K562 (cell line): ENCODE measurements at regions not wholly inside any gene's neighbourhood (a gene's known extent, or its start where the extent isn't known, plus 50 kb on each side); places are given as distances from the start of the nearest gene placed in this dataset.

Experiments used
- ATAC-seq: fragments of 200-7000 bp; cut with Tn5 transposase; 3 replicates; pipeline ENCODE4 v1.9.1; 2020; ENCODE audit warnings: moderate library complexity
- BruUV-seq: library from RNA; stranded (reverse); fragments of 400-500 nt; replicated peaks from 2 replicates; lab custom pipeline; 2021; lab: Mats Ljungman, UMichigan
- CTCF ChIA-PET: fragments of 300-600 bp; formaldehyde crosslinking; extraction: SDS; loops from one replicate; lab custom pipeline; 2021; ENCODE audit warnings: low intra/inter-chr PET ratio; lab: Yijun Ruan, JAX
- POLR2A ChIA-PET: fragments of 300-600, 350-650 bp; sonication (Branson Sonifier 250); formaldehyde crosslinking; extraction: SDS; loops from one replicate; lab custom pipeline; 2021; ENCODE audit warnings: antibody characterized with exemption, inconsistent platforms; lab: Yijun Ruan, JAX
- DNase-seq, 4 experiments: peaks; one replicate each; pipeline versions ENCODE4 v3.0.0 to v3.0.0-alpha.2; 2011 to 2018; ENCODE audit warnings: low spot score in 3 of 4, mixed read lengths in 3 of 4; ENCODE audit errors: extremely low read depth in 1 of 4
- FAIRE-seq: peaks from 2 replicates; lab custom pipeline; 2011; peaks lifted over from hg19 to GRCh38; lab: Jason Lieb, UNC
- H2AFZ ChIP-seq: 2 replicates; pipeline ENCODE4 v1.6.0; 2011; ENCODE audit warnings: low read depth, low read length, control low read depth, inconsistent platforms
- H3K27ac ChIP-seq: fragments of 200-600 bp; 3 replicates; pipeline ENCODE4 v1.8.0; 2011; ENCODE audit warnings: low read depth, mild to moderate bottlenecking, control low read depth, inconsistent platforms, low read length, moderate library complexity, mixed read lengths; ENCODE audit errors: extremely low read depth
- H3K27me3 ChIP-seq, 2 experiments: fragments of 300-600 bp in 1 of 2; 2 replicates in 1 of 2; 3 replicates in 1 of 2; pipeline versions ENCODE4 v1.6.0 to v1.8.0; 2011; ENCODE audit warnings: inconsistent platforms in 2 of 2, low read length in 2 of 2, mild to moderate bottlenecking in 1 of 2, mixed read lengths in 1 of 2, moderate library complexity in 1 of 2; ENCODE audit not compliant: control insufficient read depth in 2 of 2, insufficient read depth in 2 of 2
- H3K36me3 ChIP-seq: fragments of 300-600 bp; 3 replicates; pipeline ENCODE4 v1.8.0; 2011; ENCODE audit warnings: mild to moderate bottlenecking, low read length, inconsistent platforms; ENCODE audit not compliant: control insufficient read depth, insufficient read depth
- H3K4me1 ChIP-seq, 2 experiments: fragments of 200-600 bp in 1 of 2; replicated peaks in 1 of 2; 2 replicates in 1 of 2; 3 replicates in 1 of 2; pipeline versions ENCODE4 v1.5.1 to v1.8.0; 2011; ENCODE audit warnings: inconsistent platforms in 2 of 2, low read length in 2 of 2, mild to moderate bottlenecking in 1 of 2, mixed read lengths in 1 of 2, moderate library complexity in 1 of 2; ENCODE audit not compliant: control insufficient read depth in 2 of 2, insufficient read depth in 2 of 2
- H3K4me2 ChIP-seq: 2 replicates; pipeline ENCODE4 v1.6.1; 2011; ENCODE audit warnings: low read length, control low read depth, inconsistent platforms, mixed read lengths; ENCODE audit not compliant: insufficient read depth
- H3K4me3 ChIP-seq: fragments of 200-600 bp; sonication (generic), shearing (Covaris generic); 2 replicates; pipeline ENCODE4 v1.5.1; 2016; ENCODE audit warnings: control low read depth, inconsistent platforms
- H3K79me2 ChIP-seq: fragments of 200-600 bp; 3 replicates; pipeline ENCODE4 v1.8.0; 2011; ENCODE audit warnings: low read length, inconsistent platforms; ENCODE audit not compliant: control insufficient read depth, insufficient read depth
- H3K9ac ChIP-seq, 2 experiments: 2 replicates each; pipeline versions ENCODE4 v1.6.0 to v1.6.1; 2011; ENCODE audit warnings: low read depth in 2 of 2, low read length in 2 of 2, control low read depth in 1 of 2, inconsistent platforms in 1 of 2, mild to moderate bottlenecking in 1 of 2, mixed read lengths in 1 of 2; ENCODE audit not compliant: insufficient read depth in 1 of 2
- H3K9me1 ChIP-seq: one replicate; pipeline ENCODE4 v1.6.0; 2011; ENCODE audit warnings: inconsistent platforms, mild to moderate bottlenecking, low read length, moderate library complexity; ENCODE audit not compliant: control insufficient read depth, insufficient read depth
- H3K9me3 ChIP-seq: replicated peaks from 2 replicates; pipeline ENCODE4 v1.5.1; 2011; ENCODE audit warnings: low read depth, low read length, inconsistent platforms; ENCODE audit not compliant: control insufficient read depth, insufficient read depth
- H4K20me1 ChIP-seq: replicated peaks from 2 replicates; pipeline ENCODE4 v1.6.1; 2011; ENCODE audit warnings: low read length, inconsistent platforms, mixed read lengths; ENCODE audit not compliant: control insufficient read depth, insufficient read depth
- BCL6 ChIP-seq: fragments of 250-450 bp; sonication (Bioruptor Pico); IDR thresholded peaks from 2 replicates; pipeline ENCODE4 v1.4.0; 2020
- E2F3 ChIP-seq: fragments of 250-450 bp; sonication (Bioruptor Pico); IDR thresholded peaks from 2 replicates; pipeline ENCODE4 v1.4.0; 2020; ENCODE audit warnings: mild to moderate bottlenecking
- MCM7 ChIP-seq, 2 experiments: fragments of 450-650 bp; IDR thresholded peaks; 2 replicates each; pipeline ENCODE4 v1.6.1; 2016 to 2018
- POLR2H ChIP-seq: IDR thresholded peaks from 2 replicates; pipeline ENCODE4 v1.6.1; 2016; ENCODE audit warnings: missing genetic modification characterization, low read depth, mild to moderate bottlenecking, control low read depth, missing compliant biosample characterization, moderate library complexity
- SIRT6 ChIP-seq: IDR thresholded peaks from one replicate; pipeline ENCODE4 v1.6.1; 2012; ENCODE audit warnings: low read depth, mild to moderate bottlenecking, control low read depth, inconsistent platforms, low read length, moderate library complexity
- STAT5A ChIP-seq: IDR thresholded peaks from 2 replicates; pipeline ENCODE4 v1.6.1; 2012; ENCODE audit warnings: low read length, inconsistent platforms, borderline replicate concordance
- ZNF143 ChIP-seq: sonication (generic); formaldehyde crosslinking; IDR thresholded peaks from 2 replicates; pipeline ENCODE4 v1.9.0; 2022; ENCODE audit warnings: mild to moderate bottlenecking, missing genetic modification reagents
- ZNF398 ChIP-seq: fragments of 250-450 bp; sonication (Bioruptor Pico); IDR thresholded peaks from 2 replicates; pipeline ENCODE4 v1.8.0; 2021; ENCODE audit warnings: moderate library complexity, mild to moderate bottlenecking, inconsistent platforms
- ZNF764 ChIP-seq: fragments of 250-450 bp; sonication (Bioruptor Pico); IDR thresholded peaks from 2 replicates; pipeline ENCODE4 v1.4.0; 2020; ENCODE audit warnings: low read depth, mild to moderate bottlenecking, moderate library complexity
- ZZZ3 ChIP-seq: fragments of 450-650 bp; IDR thresholded peaks from 2 replicates; pipeline ENCODE4 v1.6.1; 2016; ENCODE audit warnings: antibody characterized with exemption, mild to moderate bottlenecking, moderate library complexity
- WGBS: fragments of 100-300 bp; shearing (Covaris generic); methylation state at CpG from one replicate; pipeline ENCODE4 v1.1.6; 2016; ENCODE audit warnings: low coverage, mixed read lengths; ENCODE audit not compliant: insufficient coverage; ENCODE audit errors: missing lambda C conversion rate; 5-methylcytosine and 5-hydroxymethylcytosine counted together
- in situ Hi-C: fragments of 300-500 bp; cut with MboI; formaldehyde crosslinking; loops from 4 replicates; pipeline ENCODE4 v1.15.0; 2018; ENCODE audit warnings: inconsistent platforms, mixed read lengths
- intact Hi-C: fragments of 100-400 bp; cut with micrococcal nuclease; formaldehyde crosslinking; loops from 2 replicates; pipeline ENCODE4 v1.14.2; 2022
- TF ChIP-seq, protein P1 (sequence below): fragments of 250-450 bp; sonication (Bioruptor Pico); IDR thresholded peaks from 2 replicates; pipeline ENCODE4 v1.4.0; 2020; ENCODE audit warnings: mild to moderate bottlenecking, moderate library complexity
- TF ChIP-seq, protein P2 (sequence below): fragments of 150-350 bp; conservative IDR thresholded peaks from 2 replicates; pipeline ENCODE4 v1.6.1; 2014; ENCODE audit warnings: low read length
- TF ChIP-seq, protein P3 (sequence below): sonication (generic); formaldehyde crosslinking; IDR thresholded peaks from 2 replicates; pipeline ENCODE4 v1.8.0; 2022; ENCODE audit warnings: mild to moderate bottlenecking, missing genetic modification reagents

GRCh38 chr1:90142697-90143096 is 147.8 kb downstream of the ZNF326 start:
- FAIRE-seq: no peak
- Histone ChIP-seq H3K4me2 (no peak overlapping the region), H3K27me3 (no peaks in the 10 kb centered on the region)

GRCh38 chr1:90139837-90140236 is 144.9 kb downstream of the ZNF326 start:
- Histone ChIP-seq H3K36me3 (no peaks in the 10 kb centered on the region), H3K27me3 (no peaks in the 10 kb centered on the region), H2AFZ (no peak overlapping the region), H3K9me1 (no peaks in the 10 kb centered on the region), H3K4me3 (no peak overlapping the region), H3K27ac (no peak overlapping the region), H3K4me1 (no peaks in the 10 kb centered on the region), H3K9ac (no peak overlapping the region), H3K4me2 (no peak overlapping the region), H3K9me3 (no peaks in the 10 kb centered on the region), H4K20me1 (no peaks in the 10 kb centered on the region), H3K79me2 (no peaks in the 10 kb centered on the region)
- FAIRE-seq (no peak), ATAC-seq (no peak), DNase-seq (no peak)
- no TSS peak for BruUV-seq
- POLR2A ChIA-PET: no interaction called here
- in situ Hi-C loops: no loop called here
- CTCF ChIA-PET: no interaction called here
- intact Hi-C loops: no loop called here
- no peak for TF ChIP-seq BCL6 (CRISPR knock-in tag)
- no peak for TF ChIP-seq STAT5A
- TF ChIP-seq POLR2H (tag): no peak
- TF ChIP-seq E2F3: no peak
- no peak for TF ChIP-seq ZNF398 (CRISPR knock-in tag)
- no peak for TF ChIP-seq ZNF764 (CRISPR knock-in tag)
- TF ChIP-seq, protein P1, sequence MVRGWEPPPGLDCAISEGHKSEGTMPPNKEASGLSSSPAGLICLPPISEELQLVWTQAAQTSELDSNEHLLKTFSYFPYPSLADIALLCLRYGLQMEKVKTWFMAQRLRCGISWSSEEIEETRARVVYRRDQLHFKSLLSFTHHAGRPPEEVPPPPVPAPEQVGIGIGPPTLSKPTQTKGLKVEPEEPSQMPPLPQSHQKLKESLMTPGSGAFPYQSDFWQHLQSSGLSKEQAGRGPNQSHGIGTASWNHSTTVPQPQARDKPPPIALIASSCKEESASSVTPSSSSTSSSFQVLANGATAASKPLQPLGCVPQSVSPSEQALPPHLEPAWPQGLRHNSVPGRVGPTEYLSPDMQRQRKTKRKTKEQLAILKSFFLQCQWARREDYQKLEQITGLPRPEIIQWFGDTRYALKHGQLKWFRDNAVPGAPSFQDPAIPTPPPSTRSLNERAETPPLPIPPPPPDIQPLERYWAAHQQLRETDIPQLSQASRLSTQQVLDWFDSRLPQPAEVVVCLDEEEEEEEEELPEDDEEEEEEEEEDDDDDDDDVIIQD (CRISPR knock-in tag): no peak
- TF ChIP-seq, protein P2, sequence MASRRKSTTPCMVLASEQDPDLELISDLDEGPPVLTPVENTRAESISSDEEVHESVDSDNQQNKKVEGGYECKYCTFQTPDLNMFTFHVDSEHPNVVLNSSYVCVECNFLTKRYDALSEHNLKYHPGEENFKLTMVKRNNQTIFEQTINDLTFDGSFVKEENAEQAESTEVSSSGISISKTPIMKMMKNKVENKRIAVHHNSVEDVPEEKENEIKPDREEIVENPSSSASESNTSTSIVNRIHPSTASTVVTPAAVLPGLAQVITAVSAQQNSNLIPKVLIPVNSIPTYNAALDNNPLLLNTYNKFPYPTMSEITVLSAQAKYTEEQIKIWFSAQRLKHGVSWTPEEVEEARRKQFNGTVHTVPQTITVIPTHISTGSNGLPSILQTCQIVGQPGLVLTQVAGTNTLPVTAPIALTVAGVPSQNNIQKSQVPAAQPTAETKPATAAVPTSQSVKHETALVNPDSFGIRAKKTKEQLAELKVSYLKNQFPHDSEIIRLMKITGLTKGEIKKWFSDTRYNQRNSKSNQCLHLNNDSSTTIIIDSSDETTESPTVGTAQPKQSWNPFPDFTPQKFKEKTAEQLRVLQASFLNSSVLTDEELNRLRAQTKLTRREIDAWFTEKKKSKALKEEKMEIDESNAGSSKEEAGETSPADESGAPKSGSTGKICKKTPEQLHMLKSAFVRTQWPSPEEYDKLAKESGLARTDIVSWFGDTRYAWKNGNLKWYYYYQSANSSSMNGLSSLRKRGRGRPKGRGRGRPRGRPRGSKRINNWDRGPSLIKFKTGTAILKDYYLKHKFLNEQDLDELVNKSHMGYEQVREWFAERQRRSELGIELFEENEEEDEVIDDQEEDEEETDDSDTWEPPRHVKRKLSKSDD: no peak
- TF ChIP-seq, protein P3, sequence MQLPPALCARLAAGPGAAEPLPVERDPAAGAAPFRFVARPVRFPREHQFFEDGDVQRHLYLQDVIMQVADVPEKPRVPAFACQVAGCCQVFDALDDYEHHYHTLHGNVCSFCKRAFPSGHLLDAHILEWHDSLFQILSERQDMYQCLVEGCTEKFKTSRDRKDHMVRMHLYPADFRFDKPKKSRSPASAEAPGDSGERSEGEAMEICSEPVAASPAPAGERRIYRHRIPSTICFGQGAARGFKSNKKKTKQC (CRISPR knock-in tag): no peak

More at GRCh38 chr1:90142697-90143096, 147.8 kb downstream of the ZNF326 start:
- ATAC-seq (no peak), DNase-seq (no peak)
- ChIA-PET CTCF (no interaction called here), POLR2A (interaction anchor here (1.4 kb wide), 1 partner anchor 37 kb away, joined by 3 read pairs; no protein-coding TSS in a partner anchor)
- Histone ChIP-seq H4K20me1 (no peaks in the 10 kb centered on the region), H2AFZ (no peak overlapping the region), H3K36me3 (no peaks in the 10 kb centered on the region), H3K4me3 (no peak overlapping the region), H3K4me1 (no peaks in the 10 kb centered on the region), H3K79me2 (no peaks in the 10 kb centered on the region), H3K9me1 (no peaks in the 10 kb centered on the region), H3K27ac (no peak overlapping the region)
- intact Hi-C loops: no loop called here
- 0% methylated on average over 2 of the region's 2 CpGs for WGBS
- BruUV-seq: no TSS peak
- in situ Hi-C loops: no loop called here
- TF ChIP-seq MCM7 (IDR thresholded peaks at IDR 0.05): no peak
- no peak for TF ChIP-seq ZNF143 (CRISPR knock-in tag)
- no peak for TF ChIP-seq ZZZ3
- TF ChIP-seq SIRT6: no peak
- TF ChIP-seq, all 486 proteins: peak for 0
- Histone ChIP-seq H3K9me3 (no peaks in the 10 kb centered on the region), H3K9ac (no peak overlapping the region)
